HepG2 (cell line): ENCODE measurements at regions not wholly inside any gene's neighbourhood (a gene's known extent, or its start where the extent isn't known, plus 50 kb on each side); places are given as distances from the start of the nearest gene placed in this dataset.
A peak's percentile ranks its signal among the peaks of the same experiment; 100 is the strongest.

ENCODE experiments used
- ATAC-seq: fragments of 200-7000 bp; cut with Tn5 transposase; 3 replicates; pipeline ENCODE4 v1.9.1; 2020; ENCODE audit warnings: mild to moderate bottlenecking, moderate library complexity
- BruUV-seq: library from RNA; stranded (reverse); fragments of 400-500 nt; replicated peaks from 2 replicates; lab custom pipeline; 2021; lab: Mats Ljungman, UMichigan
- CTCF ChIA-PET: fragments of 300-600 bp; formaldehyde crosslinking; extraction: SDS; loops from one replicate; lab custom pipeline; 2021; ENCODE audit warnings: low total read pairs, inconsistent platforms, low intra/inter-chr PET ratio; lab: Yijun Ruan, JAX
- POLR2A ChIA-PET: fragments of 350-600 bp; sonication (Branson Sonifier 250); formaldehyde crosslinking; loops from one replicate; lab custom pipeline; 2020; ENCODE audit warnings: antibody characterized with exemption, inconsistent platforms; lab: Yijun Ruan, JAX
- DNase-seq: peaks from one replicate; pipeline ENCODE4 v3.0.0-alpha.2; 2015; ENCODE audit warnings: low spot score
- FAIRE-seq: peaks from 3 replicates; lab custom pipeline; 2011; peaks lifted over from hg19 to GRCh38; lab: Jason Lieb, UNC
- H2AFZ ChIP-seq: one replicate; pipeline ENCODE4 v1.6.1; 2011; ENCODE audit warnings: low read length, inconsistent platforms
- H3K27ac ChIP-seq: fragments of 300-600 bp; 3 replicates; pipeline ENCODE4 v1.8.0; 2011; ENCODE audit warnings: mixed run types, mild to moderate bottlenecking, mixed read lengths, low read length, inconsistent platforms; ENCODE audit not compliant: insufficient read depth; ENCODE audit errors: extremely low read length
- H3K27me3 ChIP-seq, 2 experiments: fragments of 200-600 bp in 1 of 2; 2 replicates in 1 of 2; 3 replicates in 1 of 2; pipeline versions ENCODE4 v1.6.0 to v1.8.0; 2011; ENCODE audit warnings: low read length in 2 of 2, mild to moderate bottlenecking in 2 of 2, moderate library complexity in 2 of 2, inconsistent platforms in 1 of 2; ENCODE audit not compliant: insufficient read depth in 2 of 2, control insufficient read depth in 1 of 2
- H3K36me3 ChIP-seq, 2 experiments: fragments of 200-600 bp in 1 of 2; replicated peaks in 1 of 2; 2 replicates in 1 of 2; 3 replicates in 1 of 2; pipeline versions ENCODE4 v1.5.1 to v1.8.0; 2011; ENCODE audit warnings: low read length in 2 of 2, inconsistent platforms in 1 of 2; ENCODE audit not compliant: insufficient read depth in 2 of 2, control insufficient read depth in 1 of 2
- H3K4me1 ChIP-seq: 2 replicates; pipeline ENCODE4 v1.5.1; 2012; ENCODE audit warnings: low read length, inconsistent platforms; ENCODE audit not compliant: insufficient read depth
- H3K4me2 ChIP-seq: 2 replicates; pipeline ENCODE4 v1.6.0; 2011; ENCODE audit warnings: low read depth, low read length, inconsistent platforms
- H3K4me3 ChIP-seq, 3 experiments: fragments of 200-600 bp in 1 of 3; sonication (generic), shearing (Covaris generic) in 1 of 3; replicated peaks in 1 of 3; 2 replicates each; pipeline ENCODE4 v1.5.1; 2011 to 2016; ENCODE audit warnings: low read length in 3 of 3, inconsistent platforms in 2 of 3, low read depth in 2 of 3, mild to moderate bottlenecking in 2 of 3, control low read depth in 1 of 3, mixed read lengths in 1 of 3; ENCODE audit not compliant: insufficient read depth in 1 of 3
- H3K79me2 ChIP-seq: one replicate; pipeline ENCODE4 v1.6.1; 2011; ENCODE audit warnings: low read length, inconsistent platforms; ENCODE audit not compliant: insufficient read depth
- H3K9ac ChIP-seq: 2 replicates; pipeline ENCODE4 v1.6.0; 2011; ENCODE audit warnings: mild to moderate bottlenecking, low read depth, low read length, inconsistent platforms; ENCODE audit not compliant: insufficient read depth
- H3K9me3 ChIP-seq: 2 replicates; pipeline ENCODE4 v1.5.1; 2012; ENCODE audit warnings: mild to moderate bottlenecking, low read length
- H4K20me1 ChIP-seq: 2 replicates; pipeline ENCODE4 v1.6.0; 2011; ENCODE audit warnings: inconsistent platforms, mild to moderate bottlenecking, low read length, moderate library complexity; ENCODE audit not compliant: insufficient read depth
- CBFB ChIP-seq: sonication (generic); formaldehyde crosslinking; IDR thresholded peaks from 2 replicates; pipeline ENCODE4 v1.4.0; 2020; ENCODE audit warnings: missing genetic modification reagents
- CEBPG ChIP-seq: IDR thresholded peaks from 2 replicates; pipeline ENCODE4 v1.6.1; 2016
- MAZ ChIP-seq, 2 experiments: sonication (generic) in 1 of 2; formaldehyde crosslinking in 1 of 2; IDR thresholded peaks; 2 replicates each; pipeline versions ENCODE4 v1.5.0 to v1.6.1; 2012 to 2020; ENCODE audit warnings: low read depth in 2 of 2, mild to moderate bottlenecking in 2 of 2, borderline replicate concordance in 1 of 2, improper control_type of control experiment in 1 of 2, low read length in 1 of 2, missing genetic modification reagents in 1 of 2, moderate library complexity in 1 of 2
- MYC ChIP-seq: sonication (generic); formaldehyde crosslinking; IDR thresholded peaks from 2 replicates; pipeline ENCODE4 v1.9.0; 2021; ENCODE audit warnings: missing genetic modification reagents, borderline replicate concordance
- NCOA2 ChIP-seq: sonication (generic); formaldehyde crosslinking; IDR thresholded peaks from 2 replicates; pipeline ENCODE4 v1.8.0; 2022; ENCODE audit warnings: inconsistent platforms
- NCOA5 ChIP-seq: sonication (generic); formaldehyde crosslinking; IDR thresholded peaks from 2 replicates; pipeline ENCODE4 v1.4.0; 2020; ENCODE audit warnings: missing genetic modification reagents
- NFE2L1 ChIP-seq: sonication (generic); formaldehyde crosslinking; IDR thresholded peaks from 2 replicates; pipeline ENCODE4 v1.4.0; 2020; ENCODE audit warnings: missing genetic modification reagents, mild to moderate bottlenecking, borderline replicate concordance
- STAG1 ChIP-seq: sonication (generic); formaldehyde crosslinking; IDR thresholded peaks from 2 replicates; pipeline ENCODE4 v1.4.0; 2020; ENCODE audit warnings: missing genetic modification reagents
- TMF1 ChIP-seq: sonication (generic); formaldehyde crosslinking; IDR thresholded peaks from 2 replicates; pipeline ENCODE4 v1.8.1; 2022; ENCODE audit warnings: low read depth, missing genetic modification reagents
- ZNF232 ChIP-seq: sonication (generic); formaldehyde crosslinking; IDR thresholded peaks from 2 replicates; pipeline ENCODE4 v1.4.0; 2020; ENCODE audit warnings: missing genetic modification reagents, borderline replicate concordance
- ZNF556 ChIP-seq: sonication (generic); formaldehyde crosslinking; IDR thresholded peaks from 2 replicates; pipeline ENCODE4 v1.4.0; 2020; ENCODE audit warnings: mild to moderate bottlenecking, missing genetic modification reagents, borderline replicate concordance
- ZNF619 ChIP-seq: sonication (generic); formaldehyde crosslinking; IDR thresholded peaks from 2 replicates; pipeline ENCODE4 v1.4.0; 2020; ENCODE audit warnings: mild to moderate bottlenecking, missing genetic modification reagents
- ZNF891 ChIP-seq: sonication (generic); formaldehyde crosslinking; IDR thresholded peaks from 2 replicates; pipeline ENCODE4 v1.5.0; 2020; ENCODE audit warnings: mild to moderate bottlenecking, missing genetic modification reagents
- WGBS: methylation state at CpG from one replicate; pipeline ENCODE4 v1.1.6; 2017; ENCODE audit warnings: low lambda C conversion rate; 5-methylcytosine and 5-hydroxymethylcytosine counted together
- in situ Hi-C: cut with HindIII; loops from 2 replicates; pipeline ENCODE4 v1.10.0; 2017; ENCODE audit warnings: low pct_unique_long_range_greater_than_20kb; ENCODE audit not compliant: extremely low pct_ligation_motif_present
- intact Hi-C: fragments of 100-400 bp; cut with micrococcal nuclease; formaldehyde crosslinking; loops from one replicate; pipeline ENCODE4 v1.10.0; 2022; ENCODE audit not compliant: unreplicated experiment
- TF ChIP-seq, protein P1 (sequence below): sonication (generic); formaldehyde crosslinking; IDR thresholded peaks from 2 replicates; pipeline ENCODE4 v1.8.0; 2022; ENCODE audit warnings: low read depth, missing genetic modification reagents
- TF ChIP-seq, protein P2 (sequence below): sonication (generic); formaldehyde crosslinking; IDR thresholded peaks from 2 replicates; pipeline ENCODE4 v1.5.0; 2020; ENCODE audit warnings: missing genetic modification reagents
- TF ChIP-seq, protein P3 (sequence below): sonication (generic); formaldehyde crosslinking; IDR thresholded peaks from 2 replicates; pipeline ENCODE4 v1.5.0; 2020; ENCODE audit warnings: mild to moderate bottlenecking, missing genetic modification reagents, moderate library complexity

GRCh38 chr1:78331799-78332198, 159.0 kb upstream of the PTGFR start (continued):
- TF ChIP-seq ZNF891: no peak

DNA sequence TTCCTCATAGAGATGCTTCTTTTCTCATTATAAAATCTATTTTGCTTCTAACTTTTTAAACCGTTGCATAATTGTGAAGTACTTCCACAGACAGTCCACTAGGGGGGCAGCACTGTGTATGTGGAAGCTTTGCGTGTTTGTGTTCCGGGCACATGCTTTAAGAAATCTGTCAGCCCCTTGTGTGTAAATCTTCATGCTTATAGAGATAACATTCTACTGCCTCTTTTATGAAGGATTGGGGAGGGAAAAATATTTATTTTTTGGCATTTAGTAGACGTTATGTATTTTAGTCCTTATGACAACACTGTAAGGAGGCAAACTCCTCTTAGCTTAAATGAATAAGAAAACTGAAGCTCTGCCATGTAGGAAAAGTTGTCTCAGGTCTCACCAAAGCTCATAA, 157.3 kb upstream of the PTGFR start:
- H2AFZ ChIP-seq: no peak overlapping the region
- no peak overlapping the region for H3K27ac ChIP-seq
- no peaks in the 10 kb centered on the region for H3K36me3 ChIP-seq
- no TSS peak for BruUV-seq
- 1% methylated on average over 4 of the region's 4 CpGs for WGBS
- in situ Hi-C loops: no loop called here
- POLR2A ChIA-PET: no interaction called here
- CTCF ChIA-PET: no interaction called here
- intact Hi-C loops: loop anchor here (10.0 kb wide), 1 partner anchor 189 kb away; no protein-coding TSS in a partner anchor
- H3K4me1 ChIP-seq: no peaks in the 10 kb centered on the region
- FAIRE-seq: no peak
- no peak overlapping the region for H3K4me3 ChIP-seq
- ATAC-seq: peak; percentile 82
- H3K79me2 ChIP-seq: no peaks in the 10 kb centered on the region
- H3K4me2 ChIP-seq: no peak overlapping the region
- TF ChIP-seq NFE2L1 (CRISPR knock-in tag) (no peak), STAG1 (peak; percentile 28; the same call in 1 of the 2 replicates), ZNF232 (CRISPR knock-in tag) (no peak), MAZ (IDR thresholded peaks at IDR 0.05; ENCODE audit: borderline replicate concordance, low read depth, low read length) (no peak), MAZ (CRISPR knock-in tag; IDR thresholded peaks at IDR 0.05; ENCODE audit: low read depth) (no peak), MYC (CRISPR knock-in tag) (no peak), ZNF619 (no peak), CEBPG (CRISPR knock-in tag) (peak; percentile 37; the same call in 1 of the 2 replicates), TMF1 (CRISPR knock-in tag) (no peak), CBFB (CRISPR knock-in tag) (no peak), NCOA5 (no peak), ZNF556 (CRISPR knock-in tag) (no peak), NCOA2 (CRISPR knock-in tag) (no peak)
- TF ChIP-seq, protein P1, sequence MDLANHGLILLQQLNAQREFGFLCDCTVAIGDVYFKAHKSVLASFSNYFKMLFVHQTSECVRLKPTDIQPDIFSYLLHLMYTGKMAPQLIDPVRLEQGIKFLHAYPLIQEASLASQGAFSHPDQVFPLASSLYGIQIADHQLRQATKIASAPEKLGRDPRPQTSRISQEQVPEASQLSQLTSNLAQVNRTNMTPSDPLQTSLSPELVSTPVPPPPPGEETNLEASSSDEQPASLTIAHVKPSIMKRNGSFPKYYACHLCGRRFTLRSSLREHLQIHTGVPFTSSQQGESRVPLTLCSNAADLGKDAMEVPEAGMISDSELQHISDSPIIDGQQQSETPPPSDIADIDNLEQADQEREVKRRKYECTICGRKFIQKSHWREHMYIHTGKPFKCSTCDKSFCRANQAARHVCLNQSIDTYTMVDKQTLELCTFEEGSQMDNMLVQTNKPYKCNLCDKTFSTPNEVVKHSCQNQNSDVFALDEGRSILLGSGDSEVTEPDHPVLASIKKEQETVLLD (CRISPR knock-in tag): no peak
- TF ChIP-seq, protein P2, sequence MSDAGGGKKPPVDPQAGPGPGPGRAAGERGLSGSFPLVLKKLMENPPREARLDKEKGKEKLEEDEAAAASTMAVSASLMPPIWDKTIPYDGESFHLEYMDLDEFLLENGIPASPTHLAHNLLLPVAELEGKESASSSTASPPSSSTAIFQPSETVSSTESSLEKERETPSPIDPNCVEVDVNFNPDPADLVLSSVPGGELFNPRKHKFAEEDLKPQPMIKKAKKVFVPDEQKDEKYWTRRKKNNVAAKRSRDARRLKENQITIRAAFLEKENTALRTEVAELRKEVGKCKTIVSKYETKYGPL (CRISPR knock-in tag): 0 out of 2 replicates have a peak, but pooled peaks have one; percentile 65
- TF ChIP-seq, protein P3, sequence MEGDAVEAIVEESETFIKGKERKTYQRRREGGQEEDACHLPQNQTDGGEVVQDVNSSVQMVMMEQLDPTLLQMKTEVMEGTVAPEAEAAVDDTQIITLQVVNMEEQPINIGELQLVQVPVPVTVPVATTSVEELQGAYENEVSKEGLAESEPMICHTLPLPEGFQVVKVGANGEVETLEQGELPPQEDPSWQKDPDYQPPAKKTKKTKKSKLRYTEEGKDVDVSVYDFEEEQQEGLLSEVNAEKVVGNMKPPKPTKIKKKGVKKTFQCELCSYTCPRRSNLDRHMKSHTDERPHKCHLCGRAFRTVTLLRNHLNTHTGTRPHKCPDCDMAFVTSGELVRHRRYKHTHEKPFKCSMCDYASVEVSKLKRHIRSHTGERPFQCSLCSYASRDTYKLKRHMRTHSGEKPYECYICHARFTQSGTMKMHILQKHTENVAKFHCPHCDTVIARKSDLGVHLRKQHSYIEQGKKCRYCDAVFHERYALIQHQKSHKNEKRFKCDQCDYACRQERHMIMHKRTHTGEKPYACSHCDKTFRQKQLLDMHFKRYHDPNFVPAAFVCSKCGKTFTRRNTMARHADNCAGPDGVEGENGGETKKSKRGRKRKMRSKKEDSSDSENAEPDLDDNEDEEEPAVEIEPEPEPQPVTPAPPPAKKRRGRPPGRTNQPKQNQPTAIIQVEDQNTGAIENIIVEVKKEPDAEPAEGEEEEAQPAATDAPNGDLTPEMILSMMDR (CRISPR knock-in tag): peak; percentile 48
- peak; percentile 16 for DNase-seq
- H4K20me1 ChIP-seq: no peaks in the 10 kb centered on the region
- no peak overlapping the region for H3K9ac ChIP-seq
- H3K9me3 ChIP-seq: no peaks in the 10 kb centered on the region
- no peaks in the 10 kb centered on the region for H3K27me3 ChIP-seq
